ENCODE measurements at regions not wholly inside any gene's neighbourhood (a gene's known extent, or its start where the extent isn't known, plus 50 kb on each side); places are given as distances from the start of the nearest gene placed in this dataset.

GRCh38 chr3:150264561-150265279, 143.4 kb upstream of the TSC22D2 start:
- no peak for DNase-seq

- no peak for DNase-seq
These were observed 146.1 kb upstream of the TSC22D2 start for GRCh38 chr3:150261958-150262357.

- DNase-seq: no peak
These were observed 146.7 kb upstream of the TSC22D2 start for GRCh38 chr3:150261418-150261817.

GRCh38 chr3:150260398-150260710, 147.7 kb upstream of the TSC22D2 start:
- no peak for DNase-seq

- DNase-seq: no peak
These were observed 148.3 kb upstream of the TSC22D2 start for GRCh38 chr3:150259526-150260397.

- DNase-seq: no peak
These were observed 151.3 kb upstream of the TSC22D2 start for GRCh38 chr3:150256782-150257181.

GRCh38 chr3:150256318-150256717, 151.8 kb upstream of the TSC22D2 start:
- DNase-seq: no peak

- no peak for DNase-seq
These were observed 152.3 kb upstream of the TSC22D2 start for GRCh38 chr3:150255826-150256225.

GRCh38 chr3:150255413-150255812, 152.7 kb upstream of the TSC22D2 start:
- DNase-seq: no peak

- DNase-seq: no peak
These were observed 153.8 kb upstream of the TSC22D2 start for GRCh38 chr3:150254309-150254708.

- DNase-seq: no peak
These were observed 154.5 kb upstream of the TSC22D2 start for GRCh38 chr3:150253622-150254021.

GRCh38 chr3:150252462-150252861, 155.6 kb upstream of the TSC22D2 start:
- no peak for DNase-seq

- no peak for DNase-seq
These were observed 156.7 kb upstream of the TSC22D2 start for GRCh38 chr3:150251187-150252062.

GRCh38 chr3:150249779-150250470, 158.2 kb upstream of the TSC22D2 start:
- DNase-seq: no peak

- no peak for DNase-seq
These were observed 159.0 kb upstream of the TSC22D2 start for GRCh38 chr3:150248888-150249681.

GRCh38 chr3:150248116-150248887, 159.8 kb upstream of the TSC22D2 start:
- DNase-seq: no peak

GRCh38 chr3:150247441-150247840, 160.7 kb upstream of the TSC22D2 start:
- no peak for DNase-seq

- DNase-seq: no peak
These were observed 164.6 kb upstream of the TSC22D2 start for GRCh38 chr3:150243466-150243865.

GRCh38 chr3:150242220-150242936, 165.7 kb upstream of the TSC22D2 start:
- no peak for DNase-seq

- DNase-seq: no peak
These were observed 167.2 kb upstream of the TSC22D2 start for GRCh38 chr3:150240891-150241290.

Data from activated CD4-positive, alpha-beta T cell treated with anti-CD3 and anti-CD28 coated beads, Interleukin-2, Interleukin-6, amounts not matched to agents 100 ng/mL and 50 ng/mL, durations not matched to agents 16 hours and 8 hours (primary cell).